ENCODE measurements at regions not wholly inside any gene's neighbourhood (a gene's known extent, or its start where the extent isn't known, plus 50 kb on each side); places are given as distances from the start of the nearest gene placed in this dataset.

DNA sequence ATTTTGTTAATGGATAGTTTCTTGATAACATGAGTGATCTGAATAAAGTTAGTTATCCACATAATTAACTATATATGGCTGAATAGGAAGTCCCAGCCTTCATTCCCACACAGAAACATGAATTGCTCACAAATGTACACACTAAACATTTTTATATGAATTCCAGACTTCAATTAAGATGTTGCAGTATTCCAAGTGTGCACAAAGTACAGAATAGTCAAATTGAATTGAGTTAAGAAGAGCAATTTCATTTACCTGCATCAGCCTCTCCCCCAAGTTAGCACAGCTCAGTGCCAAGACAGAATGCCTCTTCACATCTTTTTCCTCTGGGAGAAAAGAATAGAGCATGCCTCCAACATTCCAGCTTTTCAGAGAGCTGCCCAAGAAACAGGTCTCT, 207.0 kb upstream of the SAMSN1 start:
- Histone ChIP-seq H3K79me2 (ENCODE audit: control insufficient read depth, insufficient read depth, low read length) (no peaks in the 10 kb centered on the region), H3K9ac (ENCODE audit: control insufficient read depth, extremely low read depth, insufficient read depth, low read length) (no peak overlapping the region), H2AFZ (ENCODE audit: control insufficient read depth, low read length) (no peak overlapping the region), H4K20me1 (ENCODE audit: control insufficient read depth, extremely low read depth, insufficient read depth, low read length) (no peaks in the 10 kb centered on the region), H3K27ac (ENCODE audit: control insufficient read depth, insufficient read depth, low read length) (no peak overlapping the region), H3K4me2 (ENCODE audit: control insufficient read depth, extremely low read depth, insufficient read depth, low read depth, low read length) (no peak overlapping the region), H3K27me3 (ENCODE audit: control insufficient read depth, extremely low read depth, insufficient read depth, low read length) (no peaks in the 10 kb centered on the region), H3K9me3 (ENCODE audit: control insufficient read depth, low read depth, low read length) (no peaks in the 10 kb centered on the region), H3K36me3 (ENCODE audit: control insufficient read depth in 2 of 2, extremely low read depth in 1 of 2, insufficient read depth in 2 of 2, low read length in 2 of 2) (no peaks in the 10 kb centered on the region), H3K4me1 (ENCODE audit: control insufficient read depth, extremely low read depth, insufficient read depth, low read length) (no peaks in the 10 kb centered on the region), H3K4me3 (ENCODE audit: control insufficient read depth in 2 of 3, extremely low read depth in 1 of 3, insufficient read depth in 2 of 3, low read depth in 1 of 3, low read length in 3 of 3) (no peak overlapping the region), H3K9me1 (ENCODE audit: control insufficient read depth, extremely low read depth, insufficient read depth, low read length) (no peaks in the 10 kb centered on the region)
- DNase-seq (ENCODE audit: low read depth, low spot score) = no peak
- TF ChIP-seq, protein P1, sequence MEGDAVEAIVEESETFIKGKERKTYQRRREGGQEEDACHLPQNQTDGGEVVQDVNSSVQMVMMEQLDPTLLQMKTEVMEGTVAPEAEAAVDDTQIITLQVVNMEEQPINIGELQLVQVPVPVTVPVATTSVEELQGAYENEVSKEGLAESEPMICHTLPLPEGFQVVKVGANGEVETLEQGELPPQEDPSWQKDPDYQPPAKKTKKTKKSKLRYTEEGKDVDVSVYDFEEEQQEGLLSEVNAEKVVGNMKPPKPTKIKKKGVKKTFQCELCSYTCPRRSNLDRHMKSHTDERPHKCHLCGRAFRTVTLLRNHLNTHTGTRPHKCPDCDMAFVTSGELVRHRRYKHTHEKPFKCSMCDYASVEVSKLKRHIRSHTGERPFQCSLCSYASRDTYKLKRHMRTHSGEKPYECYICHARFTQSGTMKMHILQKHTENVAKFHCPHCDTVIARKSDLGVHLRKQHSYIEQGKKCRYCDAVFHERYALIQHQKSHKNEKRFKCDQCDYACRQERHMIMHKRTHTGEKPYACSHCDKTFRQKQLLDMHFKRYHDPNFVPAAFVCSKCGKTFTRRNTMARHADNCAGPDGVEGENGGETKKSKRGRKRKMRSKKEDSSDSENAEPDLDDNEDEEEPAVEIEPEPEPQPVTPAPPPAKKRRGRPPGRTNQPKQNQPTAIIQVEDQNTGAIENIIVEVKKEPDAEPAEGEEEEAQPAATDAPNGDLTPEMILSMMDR (optimal IDR thresholded peaks at IDR 0.05 in 1 of 3, IDR thresholded peaks at IDR 0.05 in 1 of 3, conservative IDR thresholded peaks at IDR 0.05 in 1 of 3; ENCODE audit: extremely low read depth in 1 of 3, insufficient read depth in 2 of 3, low read length in 3 of 3) = no peak
- TF ChIP-seq EZH2 (IDR thresholded peaks at IDR 0.05; ENCODE audit: low read length) = no peak
- no peak for FAIRE-seq
- dilution Hi-C loops (cut with MboI; ENCODE audit: extremely low pct_ligation_motif_present, low sequenced_read_pairs) = loop anchor here (25.0 kb wide), 1 partner anchor 316 kb away; no protein-coding TSS in a partner anchor

DNA sequence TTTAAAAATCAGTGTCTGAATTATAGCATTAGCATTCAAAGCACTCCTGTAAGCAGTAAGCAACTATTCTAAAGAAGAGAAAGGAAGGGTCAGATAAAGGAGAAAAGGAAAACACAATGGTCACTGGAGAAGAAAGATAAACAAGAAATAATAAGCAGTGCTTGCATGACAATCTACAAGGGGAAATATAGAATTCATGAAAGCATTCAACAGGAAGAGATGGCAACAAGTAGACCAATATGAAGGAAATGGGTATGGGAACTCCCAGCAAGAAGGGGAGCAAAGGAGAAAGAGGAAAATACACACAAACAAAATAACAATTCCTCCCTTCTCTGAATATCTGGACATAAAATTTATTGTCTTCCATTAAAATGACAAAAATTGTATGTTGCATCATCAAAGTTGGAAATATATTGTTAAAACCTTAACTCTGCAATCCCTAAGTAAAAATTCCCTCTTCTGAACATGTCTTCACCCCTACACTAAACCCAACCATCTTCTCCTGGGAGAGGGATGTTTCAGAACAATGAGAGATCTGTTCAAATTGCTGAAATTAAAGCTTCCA, 206.3 kb upstream of the SAMSN1 start:
- Histone ChIP-seq H3K4me2 (ENCODE audit: control insufficient read depth, extremely low read depth, insufficient read depth, low read depth, low read length) (no peak overlapping the region), H4K20me1 (ENCODE audit: control insufficient read depth, extremely low read depth, insufficient read depth, low read length) (no peaks in the 10 kb centered on the region), H3K9me3 (ENCODE audit: control insufficient read depth, low read depth, low read length) (no peaks in the 10 kb centered on the region), H3K9ac (ENCODE audit: control insufficient read depth, extremely low read depth, insufficient read depth, low read length) (no peak overlapping the region), H3K4me3 (ENCODE audit: control insufficient read depth in 2 of 3, extremely low read depth in 1 of 3, insufficient read depth in 2 of 3, low read depth in 1 of 3, low read length in 3 of 3) (no peak overlapping the region), H3K79me2 (ENCODE audit: control insufficient read depth, insufficient read depth, low read length) (no peaks in the 10 kb centered on the region), H3K27me3 (ENCODE audit: control insufficient read depth, extremely low read depth, insufficient read depth, low read length) (no peaks in the 10 kb centered on the region), H3K27ac (ENCODE audit: control insufficient read depth, insufficient read depth, low read length) (no peak overlapping the region), H3K4me1 (ENCODE audit: control insufficient read depth, extremely low read depth, insufficient read depth, low read length) (no peaks in the 10 kb centered on the region), H3K36me3 (ENCODE audit: control insufficient read depth in 2 of 2, extremely low read depth in 1 of 2, insufficient read depth in 2 of 2, low read length in 2 of 2) (no peaks in the 10 kb centered on the region), H3K9me1 (ENCODE audit: control insufficient read depth, extremely low read depth, insufficient read depth, low read length) (no peaks in the 10 kb centered on the region), H2AFZ (ENCODE audit: control insufficient read depth, low read length) (no peak overlapping the region)
- dilution Hi-C loops (cut with MboI; ENCODE audit: extremely low pct_ligation_motif_present, low sequenced_read_pairs) = loop anchor here (25.0 kb wide), 1 partner anchor 315 kb away; no protein-coding TSS in a partner anchor
- no peak for TF ChIP-seq EZH2 (IDR thresholded peaks at IDR 0.05; ENCODE audit: low read length)
- TF ChIP-seq, protein P1 (optimal IDR thresholded peaks at IDR 0.05 in 1 of 3, IDR thresholded peaks at IDR 0.05 in 1 of 3, conservative IDR thresholded peaks at IDR 0.05 in 1 of 3; ENCODE audit: extremely low read depth in 1 of 3, insufficient read depth in 2 of 3, low read length in 3 of 3) = no peak
- FAIRE-seq (no peak), DNase-seq (ENCODE audit: low read depth, low spot score) (no peak)
